Vagina (tissue), 2 donors: ENCODE measurements at regions not wholly inside any gene's neighbourhood (a gene's known extent, or its start where the extent isn't known, plus 50 kb on each side); places are given as distances from the start of the nearest gene placed in this dataset.
"Not testable (repeated sequence)": the region's sequence is repeated elsewhere in the genome, so short reads cannot be mapped to it uniquely, and the experiment has no call there.

ENCODE experiments used
- CTCF ChIP-seq, 3 experiments: fragments of 450-650 bp in 2 of 3; fragments of 200-600 bp in 1 of 3; sonication (generic) in 1 of 3; IDR thresholded peaks; one replicate each; pipeline ENCODE4 v1.5.1; 2017 to 2019; ENCODE audit warnings: antibody characterized with exemption in 3 of 3, mild to moderate bottlenecking in 2 of 3, moderate library complexity in 2 of 3
- POLR2A ChIP-seq, 2 donors: fragments of 450-650 bp; IDR thresholded peaks; one replicate each; pipeline ENCODE4 v1.6.1; 2017; ENCODE audit warnings: antibody characterized with exemption in 2 of 2, mild to moderate bottlenecking in 2 of 2, moderate library complexity in 2 of 2
- POLR2AphosphoS5 ChIP-seq, 2 donors: sonication (generic); formaldehyde crosslinking; IDR thresholded peaks; one replicate each; pipeline ENCODE4 v1.9.0; 2017; ENCODE audit warnings: antibody characterized with exemption in 2 of 2, mild to moderate bottlenecking in 2 of 2, low read depth in 1 of 2; ENCODE audit not compliant: insufficient read depth in 1 of 2

DNA sequence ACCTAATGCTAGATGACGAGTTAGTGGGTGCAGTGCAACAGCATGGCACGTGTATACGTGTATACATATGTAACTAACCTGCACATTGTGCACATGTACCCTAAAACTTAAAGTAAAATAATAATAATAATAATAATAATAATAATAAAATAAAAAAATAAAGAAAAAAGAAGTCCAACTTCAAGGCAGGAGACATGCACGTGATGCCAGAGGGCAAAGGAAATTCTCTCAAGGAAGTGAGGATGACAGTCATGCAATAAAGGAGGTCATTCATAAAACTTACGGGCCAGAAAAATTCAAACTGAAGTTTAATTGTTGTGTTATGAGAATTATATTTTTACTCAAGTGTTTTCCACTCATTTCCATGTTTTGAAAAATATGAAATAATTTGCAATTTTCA is 1028.8 kb downstream of the OLFM4 start:
- not testable (repeated sequence) for TF ChIP-seq CTCF (IDR thresholded peaks at IDR 0.05); POLR2AphosphoS5 (IDR thresholded peaks at IDR 0.05; ENCODE audit: insufficient read depth in 1 of 2, low read depth in 1 of 2); POLR2A (IDR thresholded peaks at IDR 0.05)
